CD14-positive monocyte (primary cell): ENCODE measurements at regions not wholly inside any gene's neighbourhood (a gene's known extent, or its start where the extent isn't known, plus 50 kb on each side); places are given as distances from the start of the nearest gene placed in this dataset.

Experiments
- DNase-seq, 3 donors: peaks; one replicate each; pipeline ENCODE4 v3.0.0-alpha.2; 2011 to 2022
- H2AFZ ChIP-seq: 2 replicates; pipeline ENCODE4 v1.6.0; 2012; ENCODE audit warnings: mild to moderate bottlenecking, low read depth, low read length, inconsistent platforms; ENCODE audit not compliant: insufficient read depth, poor library complexity, severe bottlenecking
- H3K27ac ChIP-seq, 2 donors: 1 replicate in 1 of 2; 2 replicates in 1 of 2; pipeline ENCODE4 v1.5.1; 2012 to 2013; ENCODE audit warnings: low read length in 2 of 2, control low read depth in 1 of 2, inconsistent platforms in 1 of 2, low read depth in 1 of 2, mild to moderate bottlenecking in 1 of 2
- H3K27me3 ChIP-seq, 2 donors: one replicate each; pipeline versions ENCODE4 v1.6.0 to v1.6.1; 2011 to 2013; ENCODE audit warnings: low read length in 2 of 2; ENCODE audit not compliant: control insufficient read depth in 2 of 2, insufficient read depth in 2 of 2
- H3K36me3 ChIP-seq, 2 donors: replicated peaks in 1 of 2; 1 replicate in 1 of 2; 2 replicates in 1 of 2; pipeline versions ENCODE4 v1.5.1 to v1.6.1; 2012 to 2013; ENCODE audit warnings: low read length in 2 of 2, control low read depth in 1 of 2, inconsistent platforms in 1 of 2, mild to moderate bottlenecking in 1 of 2; ENCODE audit not compliant: insufficient read depth in 2 of 2, control insufficient read depth in 1 of 2
- H3K4me1 ChIP-seq, 2 donors: 1 replicate in 1 of 2; 2 replicates in 1 of 2; pipeline versions ENCODE4 v1.5.1 to v1.6.1; 2012 to 2013; ENCODE audit warnings: low read length in 2 of 2, control low read depth in 1 of 2, inconsistent platforms in 1 of 2, mild to moderate bottlenecking in 1 of 2, moderate library complexity in 1 of 2; ENCODE audit not compliant: insufficient read depth in 2 of 2, control insufficient read depth in 1 of 2
- H3K4me2 ChIP-seq: replicated peaks from 2 replicates; pipeline ENCODE3; 2012; ENCODE audit warnings: low read length, moderate library complexity, mild to moderate bottlenecking; ENCODE audit not compliant: poor library complexity, severe bottlenecking; ENCODE audit errors: extremely low read depth
- H3K4me3 ChIP-seq, 3 experiments: fragments of 200-600 bp in 1 of 3; sonication (generic) in 1 of 3; replicated peaks in 1 of 3; 1 replicate in 2 of 3; 2 replicates in 1 of 3; pipeline ENCODE4 v1.5.1; 2011 to 2013; ENCODE audit warnings: low read length in 3 of 3, mild to moderate bottlenecking in 3 of 3, control low read depth in 2 of 3, low read depth in 2 of 3, inconsistent platforms in 1 of 3, moderate library complexity in 1 of 3
- H3K79me2 ChIP-seq: 2 replicates; pipeline ENCODE4 v1.6.0; 2012; ENCODE audit warnings: mild to moderate bottlenecking, control low read depth, inconsistent platforms, low read length, moderate library complexity; ENCODE audit not compliant: insufficient read depth
- H3K9ac ChIP-seq: 2 replicates; pipeline ENCODE4 v1.6.0; 2017; ENCODE audit warnings: low read length, mild to moderate bottlenecking; ENCODE audit not compliant: insufficient read depth, poor library complexity, severe bottlenecking
- H3K9me3 ChIP-seq, 2 donors: replicated peaks in 1 of 2; 1 replicate in 1 of 2; 2 replicates in 1 of 2; pipeline versions ENCODE4 v1.5.1 to v1.6.1; 2012 to 2013; ENCODE audit warnings: low read length in 2 of 2, control low read depth in 1 of 2; ENCODE audit not compliant: control insufficient read depth in 1 of 2, insufficient read depth in 1 of 2
- H4K20me1 ChIP-seq: 2 replicates; pipeline ENCODE4 v1.6.0; 2012; ENCODE audit warnings: mild to moderate bottlenecking, low read length, control low read depth, moderate library complexity; ENCODE audit not compliant: insufficient read depth
- H3K27ac Mint-ChIP-seq, 7 donors: one replicate each; pipeline ENCODE4 v1.8.0; 2020; ENCODE audit warnings: mild to moderate bottlenecking in 7 of 7, mixed read lengths in 7 of 7, moderate library complexity in 6 of 7, inconsistent platforms in 2 of 7
- H3K27me3 Mint-ChIP-seq, 3 donors: one replicate each; pipeline ENCODE4 v1.8.0; 2021 to 2022; ENCODE audit warnings: low read depth in 3 of 3, mild to moderate bottlenecking in 3 of 3, mixed read lengths in 3 of 3, moderate library complexity in 3 of 3, inconsistent platforms in 1 of 3
- H3K36me3 Mint-ChIP-seq, 2 donors: one replicate each; pipeline ENCODE4 v1.8.0; 2020; ENCODE audit warnings: mixed read lengths in 2 of 2, inconsistent platforms in 1 of 2, mild to moderate bottlenecking in 1 of 2
- H3K4me1 Mint-ChIP-seq: one replicate; pipeline ENCODE4 v1.8.0; 2020; ENCODE audit warnings: mild to moderate bottlenecking, mixed read lengths
- H3K4me3 Mint-ChIP-seq, 2 donors: one replicate each; pipeline ENCODE4 v1.8.0; 2020; ENCODE audit warnings: mild to moderate bottlenecking in 2 of 2, mixed read lengths in 2 of 2, moderate library complexity in 1 of 2
- H3K9me3 Mint-ChIP-seq, 7 donors: one replicate each; pipeline ENCODE4 v1.8.0; 2020 to 2022; ENCODE audit warnings: mixed read lengths in 7 of 7, mild to moderate bottlenecking in 6 of 7, moderate library complexity in 6 of 7, inconsistent platforms in 2 of 7
- CTCF ChIP-seq: fragments of 200-600 bp; IDR thresholded peaks from one replicate; pipeline ENCODE4 v1.8.0; 2022; ENCODE audit warnings: antibody characterized with exemption, mild to moderate bottlenecking
- WGBS: methylation state at CpG from one replicate; pipeline ENCODE4 v1.1.5; 2013; ENCODE audit warnings: missing lambda C conversion rate; ENCODE audit not compliant: insufficient coverage; 5-methylcytosine and 5-hydroxymethylcytosine counted together
- intact Hi-C, 2 donors: fragments of 100-400 bp; cut with micrococcal nuclease; formaldehyde crosslinking; loops; one replicate each; pipeline versions ENCODE4 v1.15.0 to v1.15.1; 2023

- Mint-ChIP-seq H3K36me3 (no peaks in the 10 kb centered on the region), H3K4me1 (no peaks in the 10 kb centered on the region), H3K27me3 (no peaks in the 10 kb centered on the region), H3K4me3 (no peak overlapping the region), H3K9me3 (peaks cover 0 to 4% (median 2%) of the 10 kb centered on the region in 7 donors), H3K27ac (no peak overlapping the region)
- no peak overlapping the region for H3K4me2 ChIP-seq
- no peaks in the 10 kb centered on the region for H3K4me1 ChIP-seq
- no peaks in the 10 kb centered on the region for H4K20me1 ChIP-seq
- no peak overlapping the region for H3K4me3 ChIP-seq
- no peaks in the 10 kb centered on the region for H3K36me3 ChIP-seq
- no peaks in the 10 kb centered on the region for H3K27me3 ChIP-seq
- H3K9ac ChIP-seq, result no peak overlapping the region
- intact Hi-C loops, result no loop called here
- H3K79me2 ChIP-seq, result no peaks in the 10 kb centered on the region
- DNase-seq, result no peak
- H2AFZ ChIP-seq, result no peak overlapping the region
- H3K9me3 ChIP-seq, result peaks cover 6% of the 10 kb centered on the region in 2 donors
- 45% methylated on average over 1 of the region's 1 CpG for WGBS
- TF ChIP-seq CTCF, result no peak
- no peak overlapping the region for H3K27ac ChIP-seq
Observed at GRCh38 chr2:22694856-22695255, 690.1 kb upstream of the KLHL29 start.

GRCh38 chr2:22697054-22697788 lies 687.8 kb upstream of the KLHL29 start:
- no peaks in the 10 kb centered on the region for H3K27me3 ChIP-seq
- no peaks in the 10 kb centered on the region for H4K20me1 ChIP-seq
- H3K27ac ChIP-seq, result no peak overlapping the region
- Mint-ChIP-seq H3K27me3 (no peaks in the 10 kb centered on the region), H3K4me3 (no peak overlapping the region), H3K27ac (no peak overlapping the region), H3K4me1 (no peaks in the 10 kb centered on the region), H3K36me3 (no peaks in the 10 kb centered on the region), H3K9me3 (peaks cover 0 to 4% (median 0%) of the 10 kb centered on the region in 7 donors)
- H3K36me3 ChIP-seq, result no peaks in the 10 kb centered on the region
- intact Hi-C loops, result no loop called here
- no peak for TF ChIP-seq CTCF
- H3K4me3 ChIP-seq, result no peak overlapping the region
- 33% methylated on average over 2 of the region's 4 CpGs for WGBS
- H3K9me3 ChIP-seq, result peaks cover 6% of the 10 kb centered on the region in 2 donors
- no peak for DNase-seq
- H2AFZ ChIP-seq, result no peak overlapping the region
- H3K9ac ChIP-seq, result no peak overlapping the region
- no peaks in the 10 kb centered on the region for H3K79me2 ChIP-seq
- no peaks in the 10 kb centered on the region for H3K4me1 ChIP-seq
- no peak overlapping the region for H3K4me2 ChIP-seq
